Loucy (cell line): ENCODE measurements at regions not wholly inside any gene's neighbourhood (a gene's known extent, or its start where the extent isn't known, plus 50 kb on each side); places are given as distances from the start of the nearest gene placed in this dataset.

Source experiments
- H2AFZ ChIP-seq: fragments of 200-600 bp; sonication (generic); 2 replicates; pipeline ENCODE4 v1.6.0; 2016; ENCODE audit warnings: antibody characterized with exemption, mild to moderate bottlenecking, low read length, moderate library complexity
- H3F3A ChIP-seq: fragments of 200-600 bp; 2 replicates; pipeline ENCODE4 v1.6.0; 2016; ENCODE audit warnings: antibody characterized with exemption, low read depth, mild to moderate bottlenecking
- H3K27me3 ChIP-seq: fragments of 200-600 bp; sonication (generic); 2 replicates; pipeline ENCODE4 v1.6.1; 2014; ENCODE audit warnings: low read length, mild to moderate bottlenecking; ENCODE audit not compliant: insufficient read depth, poor library complexity, severe bottlenecking
- H3K36me3 ChIP-seq: fragments of 200-600 bp; sonication (generic); 2 replicates; pipeline ENCODE4 v1.6.1; 2016; ENCODE audit warnings: low read length; ENCODE audit not compliant: insufficient read depth
- H3K4me1 ChIP-seq: fragments of 200-600 bp; sonication (generic); 2 replicates; pipeline ENCODE4 v1.5.1; 2014; ENCODE audit warnings: low read length, mild to moderate bottlenecking; ENCODE audit not compliant: insufficient read depth, poor library complexity, severe bottlenecking
- H3K4me2 ChIP-seq: fragments of 200-600 bp; sonication (generic); 2 replicates; pipeline ENCODE4 v1.6.0; 2014; ENCODE audit warnings: antibody characterized with exemption, low read length, low read depth, mild to moderate bottlenecking; ENCODE audit not compliant: poor library complexity, severe bottlenecking
- H3K4me3 ChIP-seq: fragments of 200-600 bp; sonication (generic); 2 replicates; pipeline ENCODE4 v1.5.1; 2014; ENCODE audit warnings: low read length, mild to moderate bottlenecking, mixed read lengths; ENCODE audit not compliant: poor library complexity, severe bottlenecking
- H3K79me2 ChIP-seq: fragments of 200-600 bp; sonication (generic); 2 replicates; pipeline ENCODE4 v1.6.1; 2014; ENCODE audit warnings: low read length; ENCODE audit not compliant: insufficient read depth
- H3K9ac ChIP-seq: fragments of 200-600 bp; sonication (generic); 2 replicates; pipeline ENCODE4 v1.6.0; 2014; ENCODE audit warnings: mild to moderate bottlenecking, low read depth, low read length, moderate library complexity; ENCODE audit not compliant: poor library complexity, severe bottlenecking
- H3K9me2 ChIP-seq: fragments of 200-600 bp; sonication (generic); replicated peaks from 2 replicates; pipeline ENCODE4 v1.6.1; 2016; ENCODE audit warnings: low read depth, low read length, mixed read lengths
- H3K9me3 ChIP-seq: fragments of 200-600 bp; sonication (generic); 2 replicates; pipeline ENCODE4 v1.6.1; 2014; ENCODE audit warnings: mild to moderate bottlenecking, antibody characterized with exemption, low read length, low read depth; ENCODE audit not compliant: insufficient read depth
- H4K20me1 ChIP-seq: fragments of 200-600 bp; sonication (generic); 2 replicates; pipeline ENCODE4 v1.6.0; 2014; ENCODE audit warnings: antibody characterized with exemption, low read length, mild to moderate bottlenecking; ENCODE audit not compliant: insufficient read depth, poor library complexity, severe bottlenecking
- CTCF ChIP-seq: fragments of 200-600 bp; sonication (generic); conservative IDR thresholded peaks from 2 replicates; pipeline ENCODE4 v1.5.1; 2014; ENCODE audit warnings: mild to moderate bottlenecking, antibody characterized with exemption, low read length
- EZH2phosphoT487 ChIP-seq: fragments of 200-600 bp; IDR thresholded peaks from 2 replicates; pipeline ENCODE4 v1.6.1; 2018; ENCODE audit warnings: antibody characterized with exemption, mild to moderate bottlenecking, moderate library complexity, borderline replicate concordance

GRCh38 chr3:117932441-117932840 lies 1102.2 kb downstream of the IGSF11 start:
- no peak overlapping the region for H3K4me3 ChIP-seq
- no peak overlapping the region for H2AFZ ChIP-seq
- H3K9me3 ChIP-seq, result no peaks in the 10 kb centered on the region
- no peak overlapping the region for H3K9ac ChIP-seq
- H3K4me2 ChIP-seq, result no peak overlapping the region
- H3K4me1 ChIP-seq, result no peaks in the 10 kb centered on the region
- no peaks in the 10 kb centered on the region for H3K36me3 ChIP-seq
- TF ChIP-seq EZH2phosphoT487 (no peak), CTCF (no peak)
- no peaks in the 10 kb centered on the region for H3K27me3 ChIP-seq
- H4K20me1 ChIP-seq, result no peaks in the 10 kb centered on the region
- H3F3A ChIP-seq, result no peaks in the 10 kb centered on the region
- H3K79me2 ChIP-seq, result no peaks in the 10 kb centered on the region
- H3K9me2 ChIP-seq, result no peaks in the 10 kb centered on the region; the same call in 1 of the 2 replicates

GRCh38 chr3:117936159-117936558 lies 1098.5 kb downstream of the IGSF11 start:
- H3K4me3 ChIP-seq, result no peak overlapping the region
- H3K9ac ChIP-seq, result no peak overlapping the region
- no peaks in the 10 kb centered on the region for H3K9me3 ChIP-seq
- no peaks in the 10 kb centered on the region for H3K27me3 ChIP-seq
- TF ChIP-seq CTCF (no peak), EZH2phosphoT487 (no peak)
- H3F3A ChIP-seq, result no peaks in the 10 kb centered on the region
- no peaks in the 10 kb centered on the region for H3K4me1 ChIP-seq
- H4K20me1 ChIP-seq, result no peaks in the 10 kb centered on the region
- no peak overlapping the region for H2AFZ ChIP-seq
- H3K36me3 ChIP-seq, result no peaks in the 10 kb centered on the region
- no peaks in the 10 kb centered on the region; the same call in 1 of the 2 replicates for H3K9me2 ChIP-seq
- no peaks in the 10 kb centered on the region for H3K79me2 ChIP-seq
- no peak overlapping the region for H3K4me2 ChIP-seq

- H3K4me1 ChIP-seq, result no peaks in the 10 kb centered on the region
- H3K9me3 ChIP-seq, result no peaks in the 10 kb centered on the region
- H2AFZ ChIP-seq, result no peak overlapping the region
- no peak overlapping the region for H3K4me2 ChIP-seq
- no peaks in the 10 kb centered on the region for H3F3A ChIP-seq
- H3K79me2 ChIP-seq, result no peaks in the 10 kb centered on the region
- H3K27me3 ChIP-seq, result no peaks in the 10 kb centered on the region
- no peaks in the 10 kb centered on the region; the same call in 1 of the 2 replicates for H3K9me2 ChIP-seq
- H3K36me3 ChIP-seq, result no peaks in the 10 kb centered on the region
- H3K4me3 ChIP-seq, result no peak overlapping the region
- no peak overlapping the region for H3K9ac ChIP-seq
- TF ChIP-seq CTCF (no peak), EZH2phosphoT487 (no peak)
- no peaks in the 10 kb centered on the region for H4K20me1 ChIP-seq
Measured at GRCh38 chr3:117938974-117939373, 1095.7 kb downstream of the IGSF11 start.
